HG03103 (cell line): ENCODE measurements at regions not wholly inside any gene's neighbourhood (a gene's known extent, or its start where the extent isn't known, plus 50 kb on each side); places are given as distances from the start of the nearest gene placed in this dataset.
A peak's percentile ranks its signal among the peaks of the same experiment; 100 is the strongest.

Experiments used
- ATAC-seq: cut with Tn5 transposase; IDR thresholded peaks from one replicate; pipeline ENCODE4 v1.9.1; 2021; ENCODE audit warnings: low read depth; ENCODE audit not compliant: unreplicated experiment

- ATAC-seq, result no peak
Observed at GRCh38 chr5:81914696-81915095, 57.1 kb upstream of the ATG10 start.

GRCh38 chr5:81912933-81913332, 58.9 kb upstream of the ATG10 start:
- no peak for ATAC-seq

- peak; percentile 79 for ATAC-seq
Observed at GRCh38 chr5:81909677-81910076, 62.1 kb upstream of the ATG10 start.

GRCh38 chr5:81908771-81909170, 63.1 kb upstream of the ATG10 start:
- no peak for ATAC-seq

- ATAC-seq, result no peak
Observed at GRCh38 chr5:81908044-81908443, 63.8 kb upstream of the ATG10 start.

- no peak for ATAC-seq
Observed at GRCh38 chr5:81907012-81907635, 64.7 kb upstream of the ATG10 start.

- no peak for ATAC-seq
Observed at GRCh38 chr5:81906086-81906485, 65.7 kb upstream of the ATG10 start.

GRCh38 chr5:81904861-81905260, 67.0 kb upstream of the ATG10 start:
- no peak for ATAC-seq

- ATAC-seq, result no peak
Observed at GRCh38 chr5:81904166-81904565, 67.7 kb upstream of the ATG10 start.

GRCh38 chr5:81901586-81901985, 70.2 kb upstream of the ATG10 start:
- ATAC-seq, result no peak

GRCh38 chr5:81899123-81899522, 72.7 kb upstream of the ATG10 start:
- ATAC-seq, result no peak

- ATAC-seq, result no peak
Observed at GRCh38 chr5:81898403-81898802, 73.4 kb upstream of the ATG10 start.

- ATAC-seq, result no peak
Observed at GRCh38 chr5:81896764-81897163, 75.1 kb upstream of the ATG10 start.

GRCh38 chr5:81895307-81895706, 76.5 kb upstream of the ATG10 start:
- ATAC-seq, result no peak

- ATAC-seq, result no peak
Observed at GRCh38 chr5:81893961-81894360, 77.9 kb upstream of the ATG10 start.

GRCh38 chr5:81884871-81885270, 87.0 kb upstream of the ATG10 start:
- no peak for ATAC-seq

GRCh38 chr5:81883371-81883770, 88.5 kb upstream of the ATG10 start:
- ATAC-seq, result no peak

GRCh38 chr5:81881595-81881994, 90.2 kb upstream of the ATG10 start:
- ATAC-seq, result no peak

GRCh38 chr5:81879936-81880335, 91.9 kb upstream of the ATG10 start:
- no peak for ATAC-seq

GRCh38 chr5:81878333-81878732, 93.5 kb upstream of the ATG10 start:
- ATAC-seq, result no peak

GRCh38 chr5:81866994-81867393, 104.8 kb upstream of the ATG10 start:
- ATAC-seq, result no peak

GRCh38 chr5:81860778-81861177, 109.9 kb upstream of the SSBP2 start:
- ATAC-seq, result no peak

GRCh38 chr5:81859624-81860023, 108.7 kb upstream of the SSBP2 start:
- no peak for ATAC-seq
